ENCODE measurements at regions not wholly inside any gene's neighbourhood (a gene's known extent, or its start where the extent isn't known, plus 50 kb on each side); places are given as distances from the start of the nearest gene placed in this dataset.

GRCh38 chr12:58139894-58140293 is 198.5 kb downstream of the ATP23 start:
- no peak for DNase-seq (ENCODE audit: low read depth in 2 of 2)

- DNase-seq (ENCODE audit: low read depth in 2 of 2) = no peak
Observed at GRCh38 chr12:58140395-58140794, 199.0 kb downstream of the ATP23 start.

- DNase-seq (ENCODE audit: low read depth in 2 of 2) = no peak
Observed at GRCh38 chr12:58142991-58143390, 201.6 kb downstream of the ATP23 start.

- DNase-seq (ENCODE audit: low read depth in 2 of 2) = no peak
Observed at GRCh38 chr12:58143498-58143995, 202.2 kb downstream of the ATP23 start.

- DNase-seq (ENCODE audit: low read depth in 2 of 2) = peak; percentile 55 to 58
Observed at GRCh38 chr12:58148405-58148804, 207.0 kb downstream of the ATP23 start.

GRCh38 chr12:58148976-58149375 is 207.6 kb downstream of the ATP23 start:
- DNase-seq (ENCODE audit: low read depth in 2 of 2) = no peak

GRCh38 chr12:58154359-58154758 is 213.0 kb downstream of the ATP23 start:
- DNase-seq (ENCODE audit: low read depth in 2 of 2) = no peak

- no peak for DNase-seq (ENCODE audit: low read depth in 2 of 2)
Observed at GRCh38 chr12:58156697-58157096, 215.3 kb downstream of the ATP23 start.

- DNase-seq (ENCODE audit: low read depth in 2 of 2) = no peak
Observed at GRCh38 chr12:58159941-58160340, 218.6 kb downstream of the ATP23 start.

GRCh38 chr12:58161773-58162172 is 220.4 kb downstream of the ATP23 start:
- no peak for DNase-seq (ENCODE audit: low read depth in 2 of 2)

- no peak for DNase-seq (ENCODE audit: low read depth in 2 of 2)
Observed at GRCh38 chr12:58163021-58163420, 221.7 kb downstream of the ATP23 start.

GRCh38 chr12:58166643-58167042 is 225.3 kb downstream of the ATP23 start:
- DNase-seq (ENCODE audit: low read depth in 2 of 2) = no peak

GRCh38 chr12:58167622-58168021 is 226.3 kb downstream of the ATP23 start:
- no peak for DNase-seq (ENCODE audit: low read depth in 2 of 2)

- DNase-seq (ENCODE audit: low read depth in 2 of 2) = no peak
Observed at GRCh38 chr12:58169826-58170225, 228.5 kb downstream of the ATP23 start.

GRCh38 chr12:58171914-58172313 is 230.5 kb downstream of the ATP23 start:
- no peak for DNase-seq (ENCODE audit: low read depth in 2 of 2)

GRCh38 chr12:58172433-58173073 is 231.2 kb downstream of the ATP23 start:
- no peak for DNase-seq (ENCODE audit: low read depth in 2 of 2)

GRCh38 chr12:58174316-58174715 is 232.9 kb downstream of the ATP23 start:
- DNase-seq (ENCODE audit: low read depth in 2 of 2) = no peak

- peak in 1 of 2 experiments; percentile 8 for DNase-seq (ENCODE audit: low read depth in 2 of 2)
Observed at GRCh38 chr12:58176296-58176869, 235.0 kb downstream of the ATP23 start.

GRCh38 chr12:58177366-58177765 is 236.0 kb downstream of the ATP23 start:
- DNase-seq (ENCODE audit: low read depth in 2 of 2) = no peak

GRCh38 chr12:58184212-58184611 is 242.8 kb downstream of the ATP23 start:
- no peak for DNase-seq (ENCODE audit: low read depth in 2 of 2)

- DNase-seq (ENCODE audit: low read depth in 2 of 2) = no peak
Observed at GRCh38 chr12:58186401-58186800, 245.0 kb downstream of the ATP23 start.

- no peak for DNase-seq (ENCODE audit: low read depth in 2 of 2)
Observed at GRCh38 chr12:58186914-58187313, 245.5 kb downstream of the ATP23 start.

GRCh38 chr12:58189030-58189429 is 247.7 kb downstream of the ATP23 start:
- DNase-seq (ENCODE audit: low read depth in 2 of 2) = no peak

- DNase-seq (ENCODE audit: low read depth in 2 of 2) = no peak
Observed at GRCh38 chr12:58189893-58190292, 248.5 kb downstream of the ATP23 start.

All from fibroblast of skin of left quadriceps (primary cell).